Caco-2 (cell line): ENCODE measurements at regions not wholly inside any gene's neighbourhood (a gene's known extent, or its start where the extent isn't known, plus 50 kb on each side); places are given as distances from the start of the nearest gene placed in this dataset.

Source experiments
- BruUV-seq: library from RNA; stranded (reverse); fragments of 400-500 nt; replicated peaks from 2 replicates; lab custom pipeline; 2021; lab: Mats Ljungman, UMichigan
- CTCF ChIA-PET: fragments of 300-600 bp; sonication (Branson Sonifier 250); formaldehyde crosslinking; loops from one replicate; lab custom pipeline; 2022; ENCODE audit warnings: antibody characterized with exemption; lab: Charles Lee
- POLR2A ChIA-PET: fragments of 300-600 bp; sonication (Branson Sonifier 250); formaldehyde crosslinking; loops from one replicate; lab custom pipeline; 2022; ENCODE audit warnings: antibody characterized with exemption; lab: Charles Lee
- DNase-seq, 2 experiments: peaks; one replicate each; pipeline versions ENCODE4 v3.0.0 to v3.0.0-alpha.2; 2020 to 2022
- H3K27me3 ChIP-seq: replicated peaks from 2 replicates; pipeline ENCODE4 v1.6.0; 2011; ENCODE audit warnings: low read length; ENCODE audit not compliant: control insufficient read depth, insufficient read depth
- H3K36me3 ChIP-seq: 2 replicates; pipeline ENCODE4 v1.5.1; 2011; ENCODE audit warnings: low read length; ENCODE audit not compliant: control insufficient read depth, insufficient read depth
- H3K4me1 ChIP-seq: fragments of 250-450 bp; sonication (Bioruptor Pico); 2 replicates; pipeline ENCODE4 v1.5.1; 2020; ENCODE audit warnings: mild to moderate bottlenecking
- H3K4me3 ChIP-seq: 2 replicates; pipeline ENCODE4 v1.5.1; 2011; ENCODE audit warnings: low read depth, mild to moderate bottlenecking, control low read depth, low read length
- H3K9me3 ChIP-seq: fragments of 250-450 bp; sonication (Bioruptor Pico); 2 replicates; pipeline ENCODE4 v1.5.1; 2020; ENCODE audit warnings: mild to moderate bottlenecking, moderate library complexity
- H3K27ac Mint-ChIP-seq: one replicate; pipeline ENCODE4 v1.8.0; 2022; ENCODE audit warnings: mixed read lengths; ENCODE audit not compliant: unreplicated experiment
- H3K27me3 Mint-ChIP-seq: one replicate; pipeline ENCODE4 v1.8.0; 2022; ENCODE audit warnings: mixed read lengths; ENCODE audit not compliant: insufficient read depth, unreplicated experiment
- H3K36me3 Mint-ChIP-seq: one replicate; pipeline ENCODE4 v1.8.0; 2022; ENCODE audit warnings: mild to moderate bottlenecking, mixed read lengths; ENCODE audit not compliant: insufficient read depth, unreplicated experiment
- H3K4me1 Mint-ChIP-seq: one replicate; pipeline ENCODE4 v1.8.0; 2022; ENCODE audit warnings: low read depth, mixed read lengths; ENCODE audit not compliant: unreplicated experiment
- H3K4me3 Mint-ChIP-seq: one replicate; pipeline ENCODE4 v1.8.0; 2022; ENCODE audit warnings: mild to moderate bottlenecking, moderate library complexity, mixed read lengths; ENCODE audit not compliant: unreplicated experiment
- H3K9me3 Mint-ChIP-seq: one replicate; pipeline ENCODE4 v1.8.0; 2022; ENCODE audit warnings: mixed read lengths; ENCODE audit not compliant: unreplicated experiment
- intact Hi-C: fragments of 100-400 bp; cut with micrococcal nuclease; formaldehyde crosslinking; loops from one replicate; pipeline ENCODE4 v1.10.0; 2022; ENCODE audit not compliant: unreplicated experiment
- TF ChIP-seq, protein P1 (sequence below), 2 experiments: fragments of 200-600 bp in 1 of 2; IDR thresholded peaks; 1 replicate in 1 of 2; 2 replicates in 1 of 2; pipeline versions ENCODE4 v1.5.1 to v1.8.0; 2011 to 2022; ENCODE audit warnings: antibody characterized with exemption in 1 of 2, control low read depth in 1 of 2, inconsistent platforms in 1 of 2, low read depth in 1 of 2, low read length in 1 of 2, mild to moderate bottlenecking in 1 of 2, moderate library complexity in 1 of 2; ENCODE audit not compliant: insufficient read depth in 1 of 2, severe bottlenecking in 1 of 2, unreplicated experiment in 1 of 2

DNA sequence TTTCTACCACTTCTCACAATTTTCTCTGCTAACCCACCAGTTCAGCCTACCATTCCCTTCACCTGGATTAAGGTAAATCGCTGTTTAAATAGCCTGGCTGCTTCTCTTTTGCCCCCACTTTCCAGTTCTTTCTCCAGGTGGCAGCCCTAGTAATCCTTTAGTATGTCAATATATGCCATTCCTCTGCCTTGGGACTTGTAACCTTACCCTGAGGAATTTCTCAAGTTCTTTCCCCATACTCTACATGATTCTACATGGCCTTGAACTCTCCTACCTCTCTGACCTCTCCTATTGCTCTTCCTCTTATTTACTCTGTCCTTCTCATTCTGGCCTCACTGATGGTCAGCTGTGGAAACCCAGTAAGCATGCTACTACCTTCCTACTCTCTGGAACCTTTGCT, 546.0 kb downstream of the PLA2G4A start:
- DNase-seq = no peak
- intact Hi-C loops = no loop called here
- ChIA-PET CTCF (no interaction called here), POLR2A (no interaction called here)
- Mint-ChIP-seq H3K4me1 (no peaks in the 10 kb centered on the region), H3K4me3 (no peak overlapping the region), H3K27ac (no peak overlapping the region), H3K27me3 (peaks cover 15% of the 10 kb centered on the region), H3K9me3 (no peaks in the 10 kb centered on the region), H3K36me3 (no peaks in the 10 kb centered on the region)
- Histone ChIP-seq H3K9me3 (no peaks in the 10 kb centered on the region), H3K36me3 (no peaks in the 10 kb centered on the region), H3K4me1 (no peaks in the 10 kb centered on the region), H3K27me3 (no peaks in the 10 kb centered on the region), H3K4me3 (no peak overlapping the region)
- TF ChIP-seq, protein P1, sequence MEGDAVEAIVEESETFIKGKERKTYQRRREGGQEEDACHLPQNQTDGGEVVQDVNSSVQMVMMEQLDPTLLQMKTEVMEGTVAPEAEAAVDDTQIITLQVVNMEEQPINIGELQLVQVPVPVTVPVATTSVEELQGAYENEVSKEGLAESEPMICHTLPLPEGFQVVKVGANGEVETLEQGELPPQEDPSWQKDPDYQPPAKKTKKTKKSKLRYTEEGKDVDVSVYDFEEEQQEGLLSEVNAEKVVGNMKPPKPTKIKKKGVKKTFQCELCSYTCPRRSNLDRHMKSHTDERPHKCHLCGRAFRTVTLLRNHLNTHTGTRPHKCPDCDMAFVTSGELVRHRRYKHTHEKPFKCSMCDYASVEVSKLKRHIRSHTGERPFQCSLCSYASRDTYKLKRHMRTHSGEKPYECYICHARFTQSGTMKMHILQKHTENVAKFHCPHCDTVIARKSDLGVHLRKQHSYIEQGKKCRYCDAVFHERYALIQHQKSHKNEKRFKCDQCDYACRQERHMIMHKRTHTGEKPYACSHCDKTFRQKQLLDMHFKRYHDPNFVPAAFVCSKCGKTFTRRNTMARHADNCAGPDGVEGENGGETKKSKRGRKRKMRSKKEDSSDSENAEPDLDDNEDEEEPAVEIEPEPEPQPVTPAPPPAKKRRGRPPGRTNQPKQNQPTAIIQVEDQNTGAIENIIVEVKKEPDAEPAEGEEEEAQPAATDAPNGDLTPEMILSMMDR (IDR thresholded peaks at IDR 0.05; ENCODE audit: insufficient read depth in 1 of 2, low read depth in 1 of 2, low read length in 1 of 2, severe bottlenecking in 1 of 2, unreplicated experiment in 1 of 2) = no peak
- no TSS peak for BruUV-seq

DNA sequence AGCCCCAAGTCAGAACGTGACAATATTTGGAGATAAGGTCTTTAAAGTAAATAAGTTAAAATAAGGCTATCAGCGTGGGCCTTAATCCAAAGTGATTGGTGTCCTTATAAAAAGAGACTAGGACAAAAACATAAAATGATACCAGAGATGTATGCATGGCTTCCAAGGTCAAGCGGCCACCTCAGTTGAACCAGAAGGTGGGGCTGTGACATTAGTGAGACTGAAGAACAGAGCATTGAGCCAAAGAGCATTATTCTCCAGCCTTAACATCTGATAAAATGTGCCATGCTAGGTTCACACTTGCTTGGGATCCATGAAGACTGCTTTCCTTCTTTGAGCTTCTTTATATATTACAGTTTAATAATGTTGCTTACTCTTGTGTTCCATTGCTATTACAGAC, 554.6 kb downstream of the PLA2G4A start:
- Mint-ChIP-seq H3K9me3 (no peaks in the 10 kb centered on the region), H3K27ac (no peak overlapping the region), H3K27me3 (peaks cover 2% of the 10 kb centered on the region), H3K4me3 (no peak overlapping the region), H3K4me1 (no peaks in the 10 kb centered on the region), H3K36me3 (no peaks in the 10 kb centered on the region)
- no peaks in the 10 kb centered on the region for H3K27me3 ChIP-seq
- no peaks in the 10 kb centered on the region for H3K9me3 ChIP-seq
- no peaks in the 10 kb centered on the region for H3K4me1 ChIP-seq
- TF ChIP-seq, protein P1 (IDR thresholded peaks at IDR 0.05; ENCODE audit: insufficient read depth in 1 of 2, low read depth in 1 of 2, low read length in 1 of 2, severe bottlenecking in 1 of 2, unreplicated experiment in 1 of 2) = no peak
- H3K4me3 ChIP-seq = no peak overlapping the region
- H3K36me3 ChIP-seq = no peaks in the 10 kb centered on the region
- intact Hi-C loops = no loop called here
- ChIA-PET POLR2A (no interaction called here), CTCF (no interaction called here)
- no TSS peak for BruUV-seq
- peak in 1 of 2 experiments; percentile 8 for DNase-seq

DNA sequence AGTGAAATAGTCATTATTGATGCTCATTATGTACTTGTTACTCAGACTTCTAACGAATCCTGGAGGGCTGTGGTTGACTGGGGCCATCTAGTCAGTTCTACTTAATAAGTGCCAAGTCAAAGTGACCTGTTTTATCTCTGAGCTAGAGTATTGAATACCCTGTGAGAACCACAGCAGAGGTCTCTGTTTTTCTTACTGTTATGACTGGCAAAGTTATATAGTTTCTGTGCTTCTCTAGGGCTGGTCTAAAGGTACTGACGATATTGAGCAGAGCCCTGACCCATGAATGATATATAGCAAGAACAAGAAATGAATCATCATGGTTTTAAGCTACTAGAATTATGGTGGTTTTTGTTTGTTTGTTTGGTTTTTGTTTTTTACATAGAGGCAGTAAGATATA, 555.8 kb downstream of the PLA2G4A start:
- H3K27ac Mint-ChIP-seq = no peak overlapping the region
- H3K4me3 Mint-ChIP-seq = no peak overlapping the region
- no peaks in the 10 kb centered on the region for H3K9me3 Mint-ChIP-seq
- H3K4me3 ChIP-seq = no peak overlapping the region
- H3K27me3 Mint-ChIP-seq = no peaks in the 10 kb centered on the region
- TF ChIP-seq, protein P1 (IDR thresholded peaks at IDR 0.05; ENCODE audit: insufficient read depth in 1 of 2, low read depth in 1 of 2, low read length in 1 of 2, severe bottlenecking in 1 of 2, unreplicated experiment in 1 of 2) = no peak
- ChIA-PET CTCF (no interaction called here), POLR2A (no interaction called here)
- no peaks in the 10 kb centered on the region for H3K9me3 ChIP-seq
- H3K36me3 ChIP-seq = no peaks in the 10 kb centered on the region
- no peak for DNase-seq
- BruUV-seq = no TSS peak
- intact Hi-C loops = no loop called here
- no peaks in the 10 kb centered on the region for H3K36me3 Mint-ChIP-seq
- H3K27me3 ChIP-seq = no peaks in the 10 kb centered on the region
- no peaks in the 10 kb centered on the region for H3K4me1 Mint-ChIP-seq
- H3K4me1 ChIP-seq = no peaks in the 10 kb centered on the region
